GM12878 (cell line): ENCODE measurements at regions not wholly inside any gene's neighbourhood (a gene's known extent, or its start where the extent isn't known, plus 50 kb on each side); places are given as distances from the start of the nearest gene placed in this dataset.

Experiments used
- ATAC-seq: fragments of 200-7000 bp; cut with Tn5 transposase; 3 replicates; pipeline ENCODE4 v1.9.1; 2020; ENCODE audit warnings: mild to moderate bottlenecking, moderate library complexity
- BruUV-seq: library from RNA; stranded (reverse); fragments of 400-500 nt; replicated peaks from 2 replicates; lab custom pipeline; 2021; lab: Mats Ljungman, UMichigan
- CTCF ChIA-PET: fragments of 300-600 bp; sonication (Branson Sonifier 250); formaldehyde crosslinking; extraction: SDS; loops from one replicate; lab custom pipeline; 2021; ENCODE audit warnings: inconsistent platforms; lab: Yijun Ruan, JAX
- POLR2A ChIA-PET: fragments of 350-600 bp; formaldehyde crosslinking; extraction: SDS; loops from one replicate; lab custom pipeline; 2021; ENCODE audit warnings: inconsistent platforms; lab: Charles Lee
- RAD21 ChIA-PET: fragments of 300-600 bp; sonication (Branson Sonifier 250); formaldehyde crosslinking; loops from one replicate; lab custom pipeline; 2023; ENCODE audit warnings: antibody characterized with exemption; ENCODE audit not compliant: unreplicated experiment; lab: Charles Lee
- SMC1A ChIA-PET: fragments of 300-600 bp; sonication (Branson Sonifier 250); formaldehyde crosslinking; loops from one replicate; lab custom pipeline; 2023; ENCODE audit not compliant: unreplicated experiment, uncharacterized antibody; lab: Charles Lee
- DNase-seq: peaks from one replicate; pipeline ENCODE4 v3.0.0-alpha.2; 2011; ENCODE audit warnings: low read depth, low spot score
- FAIRE-seq: peaks from 3 replicates; lab custom pipeline; 2011; peaks lifted over from hg19 to GRCh38; lab: Jason Lieb, UNC
- H2AFZ ChIP-seq: 2 replicates; pipeline ENCODE4 v1.6.0; 2011; ENCODE audit warnings: low read depth, low read length, control low read depth; ENCODE audit not compliant: control insufficient read depth
- H3K27ac ChIP-seq: 2 replicates; pipeline ENCODE4 v1.5.1; 2011; ENCODE audit warnings: control low read depth; ENCODE audit not compliant: control insufficient read depth, insufficient read depth
- H3K27me3 ChIP-seq, 2 experiments: replicated peaks in 1 of 2; 2 replicates each; pipeline versions ENCODE4 v1.6.0 to v1.6.1; 2011; ENCODE audit warnings: low read length in 1 of 2; ENCODE audit not compliant: control insufficient read depth in 2 of 2, insufficient read depth in 2 of 2
- H3K36me3 ChIP-seq, 2 experiments: 2 replicates each; pipeline ENCODE4 v1.5.1; 2011; ENCODE audit warnings: low read length in 1 of 2; ENCODE audit not compliant: control insufficient read depth in 2 of 2, insufficient read depth in 2 of 2
- H3K4me1 ChIP-seq: 2 replicates; pipeline ENCODE4 v1.6.1; 2011; ENCODE audit warnings: mild to moderate bottlenecking, low read length, moderate library complexity, mixed read lengths; ENCODE audit not compliant: control insufficient read depth, insufficient read depth
- H3K4me2 ChIP-seq: 2 replicates; pipeline ENCODE4 v1.6.0; 2011; ENCODE audit warnings: control low read depth; ENCODE audit not compliant: control insufficient read depth, insufficient read depth
- H3K4me3 ChIP-seq: fragments of 200-600 bp; sonication (generic); 2 replicates; pipeline ENCODE4 v1.5.1; 2016
- H3K79me2 ChIP-seq: 2 replicates; pipeline ENCODE4 v1.6.0; 2011; ENCODE audit warnings: low read length; ENCODE audit not compliant: control insufficient read depth, insufficient read depth
- H3K9ac ChIP-seq: 2 replicates; pipeline ENCODE4 v1.8.0; 2011; ENCODE audit warnings: low read length, control low read depth, mixed read lengths; ENCODE audit not compliant: control insufficient read depth, insufficient read depth
- H3K9me3 ChIP-seq: replicated peaks from 3 replicates; pipeline ENCODE4 v1.5.1; 2011; ENCODE audit warnings: mild to moderate bottlenecking, low read length; ENCODE audit not compliant: control insufficient read depth, insufficient read depth
- H4K20me1 ChIP-seq: 2 replicates; pipeline ENCODE4 v1.6.0; 2011; ENCODE audit not compliant: control insufficient read depth, insufficient read depth
- NR2C2 ChIP-seq: IDR thresholded peaks from 2 replicates; pipeline ENCODE4 v1.6.1; 2011; ENCODE audit warnings: borderline replicate concordance, low read depth; ENCODE audit not compliant: control insufficient read depth, insufficient read length
- POLR2AphosphoS5 ChIP-seq: IDR thresholded peaks from 2 replicates; pipeline ENCODE4 v1.6.1; 2011; ENCODE audit warnings: mild to moderate bottlenecking, low read length, inconsistent platforms
- POU2F2 ChIP-seq: IDR thresholded peaks from 3 replicates; pipeline ENCODE4 v1.6.1; 2011; ENCODE audit warnings: low read depth, mild to moderate bottlenecking, low read length, borderline replicate concordance
- SIN3A ChIP-seq: IDR thresholded peaks from 2 replicates; pipeline ENCODE4 v1.6.1; 2012; ENCODE audit warnings: low read depth, low read length, improper control_type of control experiment
- ZNF274 ChIP-seq: IDR thresholded peaks from one replicate; pipeline ENCODE4 v1.8.0; 2011; ENCODE audit not compliant: insufficient read length, insufficient read depth
- WGBS: methylation state at CpG from one replicate; pipeline ENCODE4 v1.1.6; 2016; ENCODE audit warnings: low lambda C conversion rate; ENCODE audit not compliant: insufficient replicate concordance, insufficient coverage; ENCODE audit errors: missing lambda C conversion rate; 5-methylcytosine and 5-hydroxymethylcytosine counted together
- in situ Hi-C: fragments of 300-500 bp; cut with MboI; formaldehyde crosslinking; loops from 9 replicates; pipeline ENCODE4 v1.14.3; 2018; ENCODE audit warnings: mixed read lengths
- intact Hi-C: fragments of 100-400 bp; cut with micrococcal nuclease; formaldehyde crosslinking; loops from one replicate; pipeline ENCODE4 v1.14.2; 2022; ENCODE audit not compliant: unreplicated experiment
- TF ChIP-seq, protein P1 (sequence below): IDR thresholded peaks from 2 replicates; pipeline ENCODE4 v1.6.1; 2011; ENCODE audit warnings: low read depth, mild to moderate bottlenecking, low read length, moderate library complexity, borderline replicate concordance; ENCODE audit errors: extremely low read depth
- TF ChIP-seq, protein P2 (sequence below): fragments of 450-650 bp; IDR thresholded peaks from 2 replicates; pipeline ENCODE4 v1.6.1; 2017; ENCODE audit warnings: mild to moderate bottlenecking, low read depth, inconsistent platforms; ENCODE audit not compliant: poor library complexity, severe bottlenecking

DNA sequence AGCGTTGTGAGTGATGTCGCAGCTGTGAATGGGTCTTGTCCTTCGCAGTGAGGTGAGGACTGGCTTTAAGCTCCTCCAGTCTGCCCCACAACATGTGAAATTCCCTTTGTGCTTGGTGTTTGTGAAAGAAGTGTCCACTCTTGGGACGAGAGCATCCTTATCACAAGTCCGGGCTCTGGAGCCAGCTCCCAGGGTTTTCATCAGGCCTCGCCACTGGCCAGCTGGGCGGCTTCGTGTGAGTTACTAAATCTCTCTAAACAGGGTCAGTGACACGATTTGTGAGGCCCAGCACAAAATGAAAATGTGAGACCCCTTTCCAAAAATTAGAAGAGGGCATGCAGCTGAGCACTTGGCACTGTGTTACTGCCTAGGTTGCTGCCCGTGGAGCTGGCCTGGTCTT is 115.9 kb downstream of the VAPA start (continued):
- TF ChIP-seq SIN3A (no peak), POLR2AphosphoS5 (no peak)

DNA sequence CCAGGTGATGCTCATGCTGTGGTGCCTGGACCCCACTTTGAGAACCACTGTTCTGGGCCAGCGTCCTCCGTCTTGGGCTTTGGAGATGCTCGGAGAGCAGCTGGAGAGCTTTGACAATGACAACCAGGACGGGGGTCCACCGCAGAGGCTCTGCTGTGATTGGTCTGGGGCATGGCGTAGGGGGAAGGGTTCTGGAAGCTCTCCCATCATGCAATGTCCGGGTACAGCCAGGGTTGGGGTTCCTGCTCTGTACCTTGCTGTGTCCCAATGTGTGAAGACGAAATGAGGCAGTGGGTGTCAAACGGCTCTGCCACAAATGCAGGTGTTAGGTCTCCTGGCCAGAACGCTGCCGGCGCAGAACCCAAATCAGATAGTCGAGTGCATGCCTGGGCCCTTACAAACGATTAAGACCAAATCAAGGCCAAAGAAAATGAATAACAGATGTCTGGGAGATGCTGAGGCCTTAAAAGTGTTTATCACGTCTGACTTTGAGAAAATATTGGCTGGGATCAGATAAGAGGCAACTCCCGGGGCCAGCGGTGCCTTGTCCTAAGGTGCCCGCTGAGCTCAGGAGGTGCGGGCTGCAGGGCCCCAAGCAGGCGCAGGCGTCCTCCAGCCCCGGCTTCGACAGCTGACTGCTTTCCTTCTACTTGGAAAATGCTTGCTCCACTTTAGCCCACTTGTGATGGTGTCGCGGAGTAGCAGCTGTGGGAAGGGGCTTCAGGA is 117.2 kb downstream of the VAPA start:
- peaks cover 1 to 13% of the 10 kb centered on the region in 2 experiments for H3K27me3 ChIP-seq
- intact Hi-C loops = no loop called here
- H3K4me3 ChIP-seq = no peak overlapping the region
- ChIA-PET CTCF (no interaction called here), POLR2A (no interaction called here), SMC1A (no interaction called here), RAD21 (no interaction called here)
- H2AFZ ChIP-seq = no peak overlapping the region
- H3K9me3 ChIP-seq = no peaks in the 10 kb centered on the region
- in situ Hi-C loops = no loop called here
- no peaks in the 10 kb centered on the region for H4K20me1 ChIP-seq
- H3K9ac ChIP-seq = no peak overlapping the region
- FAIRE-seq (no peak), DNase-seq (no peak), ATAC-seq (no peak)
- TF ChIP-seq NR2C2 (no peak), ZNF274 (no peak), POU2F2 (no peak)
- TF ChIP-seq, protein P1, sequence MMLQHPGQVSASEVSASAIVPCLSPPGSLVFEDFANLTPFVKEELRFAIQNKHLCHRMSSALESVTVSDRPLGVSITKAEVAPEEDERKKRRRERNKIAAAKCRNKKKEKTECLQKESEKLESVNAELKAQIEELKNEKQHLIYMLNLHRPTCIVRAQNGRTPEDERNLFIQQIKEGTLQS = no peak
- TF ChIP-seq, protein P2, sequence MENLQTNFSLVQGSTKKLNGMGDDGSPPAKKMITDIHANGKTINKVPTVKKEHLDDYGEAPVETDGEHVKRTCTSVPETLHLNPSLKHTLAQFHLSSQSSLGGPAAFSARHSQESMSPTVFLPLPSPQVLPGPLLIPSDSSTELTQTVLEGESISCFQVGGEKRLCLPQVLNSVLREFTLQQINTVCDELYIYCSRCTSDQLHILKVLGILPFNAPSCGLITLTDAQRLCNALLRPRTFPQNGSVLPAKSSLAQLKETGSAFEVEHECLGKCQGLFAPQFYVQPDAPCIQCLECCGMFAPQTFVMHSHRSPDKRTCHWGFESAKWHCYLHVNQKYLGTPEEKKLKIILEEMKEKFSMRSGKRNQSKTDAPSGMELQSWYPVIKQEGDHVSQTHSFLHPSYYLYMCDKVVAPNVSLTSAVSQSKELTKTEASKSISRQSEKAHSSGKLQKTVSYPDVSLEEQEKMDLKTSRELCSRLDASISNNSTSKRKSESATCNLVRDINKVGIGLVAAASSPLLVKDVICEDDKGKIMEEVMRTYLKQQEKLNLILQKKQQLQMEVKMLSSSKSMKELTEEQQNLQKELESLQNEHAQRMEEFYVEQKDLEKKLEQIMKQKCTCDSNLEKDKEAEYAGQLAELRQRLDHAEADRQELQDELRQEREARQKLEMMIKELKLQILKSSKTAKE = no peak
- 60% methylated on average over 25 of the region's 25 CpGs for WGBS
- no peaks in the 10 kb centered on the region for H3K79me2 ChIP-seq
- no peak overlapping the region for H3K4me2 ChIP-seq
- H3K27ac ChIP-seq = no peak overlapping the region
- H3K36me3 ChIP-seq = no peaks in the 10 kb centered on the region
- no TSS peak for BruUV-seq
- H3K4me1 ChIP-seq = no peaks in the 10 kb centered on the region
